GM19099 (cell line): ENCODE measurements at regions not wholly inside any gene's neighbourhood (a gene's known extent, or its start where the extent isn't known, plus 50 kb on each side); places are given as distances from the start of the nearest gene placed in this dataset.

Experiments used
- POLR2A ChIP-seq: IDR thresholded peaks from 3 replicates; pipeline ENCODE4 v1.6.1; 2011; ENCODE audit warnings: low read depth; ENCODE audit not compliant: insufficient read length; ENCODE audit errors: extremely low read depth

- TF ChIP-seq POLR2A, result no peak
Observed at GRCh38 chr2:207216457-207216856, 50.7 kb upstream of the KLF7 start.

- TF ChIP-seq POLR2A, result no peak
Observed at GRCh38 chr2:207217442-207217841, 51.7 kb upstream of the KLF7 start.

- no peak for TF ChIP-seq POLR2A
Observed at GRCh38 chr2:207219081-207219630, 53.4 kb upstream of the KLF7 start.

GRCh38 chr2:207219676-207220501, 54.1 kb upstream of the KLF7 start:
- no peak for TF ChIP-seq POLR2A

- TF ChIP-seq POLR2A, result no peak
Observed at GRCh38 chr2:207221731-207222130, 56.0 kb upstream of the KLF7 start.

GRCh38 chr2:207223051-207223450, 57.3 kb upstream of the KLF7 start:
- no peak for TF ChIP-seq POLR2A

- no peak for TF ChIP-seq POLR2A
Observed at GRCh38 chr2:207224381-207224780, 58.6 kb upstream of the KLF7 start.

- TF ChIP-seq POLR2A, result no peak
Observed at GRCh38 chr2:207224791-207225482, 59.2 kb upstream of the KLF7 start.

- no peak for TF ChIP-seq POLR2A
Observed at GRCh38 chr2:207225773-207226172, 60.0 kb upstream of the KLF7 start.

GRCh38 chr2:207226243-207226642, 60.5 kb upstream of the KLF7 start:
- no peak for TF ChIP-seq POLR2A

- no peak for TF ChIP-seq POLR2A
Observed at GRCh38 chr2:207226671-207227061, 60.9 kb upstream of the KLF7 start.

- no peak for TF ChIP-seq POLR2A
Observed at GRCh38 chr2:207227062-207227748, 61.5 kb upstream of the KLF7 start.

GRCh38 chr2:207227749-207228145, 62.0 kb upstream of the KLF7 start:
- TF ChIP-seq POLR2A, result no peak

- TF ChIP-seq POLR2A, result no peak
Observed at GRCh38 chr2:207228402-207228801, 62.7 kb upstream of the KLF7 start.

- TF ChIP-seq POLR2A, result no peak
Observed at GRCh38 chr2:207229161-207229560, 63.4 kb upstream of the KLF7 start.
